SU-DHL-6 (cell line): ENCODE measurements at regions not wholly inside any gene's neighbourhood (a gene's known extent, or its start where the extent isn't known, plus 50 kb on each side); places are given as distances from the start of the nearest gene placed in this dataset.

Experiments used
- H2AFZ ChIP-seq: fragments of 200-600 bp; sonication (generic); 2 replicates; pipeline ENCODE4 v1.6.1; 2014; ENCODE audit warnings: low read depth, mild to moderate bottlenecking, moderate library complexity, mixed read lengths, antibody characterized with exemption, low read length; ENCODE audit not compliant: severe bottlenecking
- H3F3A ChIP-seq: fragments of 200-600 bp; shearing (Covaris generic); 2 replicates; pipeline ENCODE4 v1.6.0; 2016; ENCODE audit warnings: antibody characterized with exemption, mild to moderate bottlenecking; ENCODE audit not compliant: insufficient read depth
- H3K27ac ChIP-seq: fragments of 200-600 bp; sonication (generic); 2 replicates; pipeline ENCODE4 v1.5.1; 2016; ENCODE audit warnings: low read depth, mild to moderate bottlenecking, low read length, moderate library complexity, mixed read lengths
- H3K27me3 ChIP-seq: fragments of 200-600 bp; sonication (generic), shearing (Covaris generic); 2 replicates; pipeline ENCODE4 v1.6.0; 2014; ENCODE audit warnings: mild to moderate bottlenecking, low read length
- H3K36me3 ChIP-seq: fragments of 200-600 bp; sonication (generic); 2 replicates; pipeline ENCODE4 v1.6.1; 2014; ENCODE audit warnings: mild to moderate bottlenecking, low read length, mixed read lengths
- H3K4me2 ChIP-seq: fragments of 300-600, 200-600 bp; shearing (Covaris generic), sonication (generic); 2 replicates; pipeline ENCODE4 v1.6.0; 2014; ENCODE audit warnings: low read length, low read depth, mild to moderate bottlenecking; ENCODE audit not compliant: poor library complexity, severe bottlenecking
- H3K4me3 ChIP-seq: fragments of 200-600 bp; sonication (generic); 2 replicates; pipeline ENCODE4 v1.5.1; 2014; ENCODE audit warnings: antibody characterized with exemption, low read length, mild to moderate bottlenecking, mixed read lengths; ENCODE audit not compliant: insufficient read depth, poor library complexity, severe bottlenecking
- H3K79me2 ChIP-seq: fragments of 200-600 bp; sonication (generic); 2 replicates; pipeline ENCODE4 v1.6.1; 2014; ENCODE audit warnings: mild to moderate bottlenecking, low read length, moderate library complexity; ENCODE audit not compliant: insufficient read depth
- H3K9ac ChIP-seq: fragments of 200-600 bp; sonication (generic); 2 replicates; pipeline ENCODE4 v1.7.0; 2014; ENCODE audit warnings: mild to moderate bottlenecking, low read length
- H3K9me2 ChIP-seq: fragments of 200-600 bp; sonication (generic); replicated peaks from 2 replicates; pipeline ENCODE4 v1.6.1; 2014; ENCODE audit warnings: low read length; ENCODE audit not compliant: insufficient read depth
- H3K9me3 ChIP-seq: fragments of 200-600 bp; sonication (generic); 2 replicates; pipeline ENCODE4 v1.6.1; 2014; ENCODE audit warnings: low read length, mixed read lengths; ENCODE audit not compliant: insufficient read depth
- H4K20me1 ChIP-seq: fragments of 200-600 bp; sonication (generic); 2 replicates; pipeline ENCODE4 v1.6.1; 2014; ENCODE audit warnings: low read depth, mild to moderate bottlenecking, antibody characterized with exemption, low read length, moderate library complexity, mixed read lengths
- EZH2phosphoT487 ChIP-seq: fragments of 200-600 bp; sonication (generic), shearing (Covaris generic); conservative IDR thresholded peaks from 2 replicates; pipeline ENCODE4 v1.6.1; 2018; ENCODE audit warnings: mild to moderate bottlenecking, antibody characterized with exemption, low read length, moderate library complexity, mixed read lengths
- TF ChIP-seq, protein P1 (sequence below): fragments of 200-600 bp; sonication (generic); IDR thresholded peaks from one replicate; pipeline ENCODE4 v1.5.1; 2017; ENCODE audit warnings: antibody characterized with exemption, mild to moderate bottlenecking, low read length, moderate library complexity; ENCODE audit not compliant: insufficient read depth, poor library complexity, severe bottlenecking

DNA sequence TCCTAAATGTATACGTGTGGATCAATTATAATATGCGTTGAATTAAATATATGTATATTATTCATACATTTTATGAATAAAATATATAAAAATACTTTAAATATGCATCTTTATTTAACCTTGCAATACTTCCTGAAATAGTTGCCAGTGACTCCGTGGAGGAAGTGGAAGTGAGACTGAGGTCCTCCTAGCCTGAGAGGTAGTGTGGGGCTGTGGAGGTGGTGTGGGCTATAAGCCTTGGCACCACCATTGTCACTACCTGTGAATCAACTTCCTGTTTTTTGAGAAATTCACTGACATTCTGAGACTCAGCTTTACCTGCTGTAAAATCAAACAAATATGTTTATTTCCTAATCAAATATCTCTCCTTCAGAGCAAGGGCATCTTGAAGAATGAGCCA lies 514.2 kb downstream of the VRK1 start:
- no peak overlapping the region for H2AFZ ChIP-seq
- H3K9me2 ChIP-seq: no peaks in the 10 kb centered on the region
- H4K20me1 ChIP-seq: no peaks in the 10 kb centered on the region
- H3K79me2 ChIP-seq: no peaks in the 10 kb centered on the region
- H3K4me3 ChIP-seq: no peak overlapping the region
- H3K9ac ChIP-seq: no peak overlapping the region
- no peaks in the 10 kb centered on the region for H3F3A ChIP-seq
- H3K27ac ChIP-seq: no peak overlapping the region
- no peak for TF ChIP-seq EZH2phosphoT487
- TF ChIP-seq, protein P1, sequence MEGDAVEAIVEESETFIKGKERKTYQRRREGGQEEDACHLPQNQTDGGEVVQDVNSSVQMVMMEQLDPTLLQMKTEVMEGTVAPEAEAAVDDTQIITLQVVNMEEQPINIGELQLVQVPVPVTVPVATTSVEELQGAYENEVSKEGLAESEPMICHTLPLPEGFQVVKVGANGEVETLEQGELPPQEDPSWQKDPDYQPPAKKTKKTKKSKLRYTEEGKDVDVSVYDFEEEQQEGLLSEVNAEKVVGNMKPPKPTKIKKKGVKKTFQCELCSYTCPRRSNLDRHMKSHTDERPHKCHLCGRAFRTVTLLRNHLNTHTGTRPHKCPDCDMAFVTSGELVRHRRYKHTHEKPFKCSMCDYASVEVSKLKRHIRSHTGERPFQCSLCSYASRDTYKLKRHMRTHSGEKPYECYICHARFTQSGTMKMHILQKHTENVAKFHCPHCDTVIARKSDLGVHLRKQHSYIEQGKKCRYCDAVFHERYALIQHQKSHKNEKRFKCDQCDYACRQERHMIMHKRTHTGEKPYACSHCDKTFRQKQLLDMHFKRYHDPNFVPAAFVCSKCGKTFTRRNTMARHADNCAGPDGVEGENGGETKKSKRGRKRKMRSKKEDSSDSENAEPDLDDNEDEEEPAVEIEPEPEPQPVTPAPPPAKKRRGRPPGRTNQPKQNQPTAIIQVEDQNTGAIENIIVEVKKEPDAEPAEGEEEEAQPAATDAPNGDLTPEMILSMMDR: no peak
- no peaks in the 10 kb centered on the region for H3K36me3 ChIP-seq
- no peaks in the 10 kb centered on the region for H3K27me3 ChIP-seq
- H3K9me3 ChIP-seq: peaks cover 7% of the 10 kb centered on the region; the same call in 1 of the 2 replicates
- H3K4me2 ChIP-seq: no peak overlapping the region

DNA sequence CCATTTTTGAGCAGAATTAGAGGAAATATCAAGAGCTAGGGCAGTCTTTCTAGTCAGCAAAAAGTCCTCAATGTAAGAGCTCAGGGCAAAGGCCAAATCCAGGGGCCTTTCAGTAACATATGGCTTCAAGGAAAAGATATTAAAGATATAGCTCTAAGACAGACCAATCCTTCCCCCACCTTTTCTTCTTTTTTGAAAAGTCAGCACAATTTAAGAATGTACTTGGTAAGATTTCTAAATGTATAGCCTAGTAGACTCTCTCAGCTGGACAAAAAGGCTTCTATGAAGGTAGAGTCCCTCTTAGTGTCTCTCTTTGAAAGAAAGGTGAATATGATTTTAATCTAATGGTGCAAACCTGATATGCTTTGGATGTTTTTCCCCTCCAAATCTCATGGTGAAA lies 515.7 kb downstream of the VRK1 start:
- no peaks in the 10 kb centered on the region for H4K20me1 ChIP-seq
- TF ChIP-seq EZH2phosphoT487: no peak
- TF ChIP-seq, protein P1: no peak
- H3K79me2 ChIP-seq: no peaks in the 10 kb centered on the region
- no peak overlapping the region for H2AFZ ChIP-seq
- H3K9me2 ChIP-seq: no peaks in the 10 kb centered on the region
- H3K9ac ChIP-seq: no peak overlapping the region
- no peaks in the 10 kb centered on the region for H3F3A ChIP-seq
- H3K27ac ChIP-seq: no peak overlapping the region
- H3K9me3 ChIP-seq: peaks cover 7% of the 10 kb centered on the region; the same call in 1 of the 2 replicates
- no peaks in the 10 kb centered on the region for H3K36me3 ChIP-seq
- H3K27me3 ChIP-seq: no peaks in the 10 kb centered on the region
- H3K4me2 ChIP-seq: no peak overlapping the region
- no peak overlapping the region for H3K4me3 ChIP-seq

DNA sequence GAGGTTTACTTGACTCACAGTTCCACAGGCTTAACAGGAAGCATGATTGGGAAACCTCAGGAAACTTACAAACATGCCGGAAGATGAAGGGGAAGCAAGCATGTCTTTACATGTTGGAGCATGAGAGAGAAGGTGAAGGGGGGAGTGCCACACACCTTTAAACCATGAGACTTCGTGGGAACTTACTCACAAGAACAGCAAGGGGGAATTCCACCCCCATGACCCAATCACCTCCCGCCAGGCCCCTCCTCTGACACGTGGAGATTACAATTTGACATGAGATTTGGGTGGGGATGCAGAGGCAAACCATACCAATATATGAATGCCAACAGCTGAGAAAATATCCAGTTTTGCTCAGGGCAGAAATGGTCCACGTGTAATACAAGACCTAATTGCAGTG lies 518.6 kb downstream of the VRK1 start:
- Histone ChIP-seq H3K9ac (no peak overlapping the region), H3K9me2 (no peaks in the 10 kb centered on the region), H3K27me3 (no peaks in the 10 kb centered on the region), H4K20me1 (no peaks in the 10 kb centered on the region), H2AFZ (no peak overlapping the region), H3K4me3 (no peak overlapping the region), H3K79me2 (no peaks in the 10 kb centered on the region), H3K36me3 (no peaks in the 10 kb centered on the region), H3F3A (no peaks in the 10 kb centered on the region), H3K27ac (no peak overlapping the region), H3K9me3 (peaks cover 7% of the 10 kb centered on the region; the same call in 1 of the 2 replicates), H3K4me2 (no peak overlapping the region)
- TF ChIP-seq EZH2phosphoT487: no peak
- TF ChIP-seq, protein P1: no peak

DNA sequence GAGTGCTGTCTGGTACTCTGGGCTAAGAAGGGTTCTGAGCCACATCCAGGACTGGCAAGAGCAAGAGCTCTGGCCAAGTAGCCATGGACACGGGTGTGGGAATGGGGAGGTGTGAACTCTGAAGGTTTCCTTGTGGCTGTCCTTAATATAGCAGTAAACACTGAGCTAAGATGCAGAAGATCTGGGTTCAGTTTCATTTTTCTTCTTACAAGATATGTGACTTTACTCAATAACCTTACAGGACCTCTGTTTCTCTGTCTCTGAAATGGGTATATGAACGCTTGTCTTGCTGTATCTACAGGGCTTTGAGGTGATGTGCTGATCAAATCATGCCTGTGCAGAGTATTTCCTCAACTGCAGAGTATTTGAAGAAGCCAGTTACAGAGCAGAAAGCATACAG lies 521.2 kb downstream of the VRK1 start:
- Histone ChIP-seq H3K9ac (no peak overlapping the region), H3K9me3 (peaks cover 6% of the 10 kb centered on the region; the same call in 1 of the 2 replicates), H3K27me3 (no peaks in the 10 kb centered on the region), H4K20me1 (no peaks in the 10 kb centered on the region), H3K79me2 (no peaks in the 10 kb centered on the region), H3K36me3 (no peaks in the 10 kb centered on the region), H2AFZ (no peak overlapping the region), H3K27ac (no peak overlapping the region), H3K9me2 (no peaks in the 10 kb centered on the region), H3F3A (no peaks in the 10 kb centered on the region), H3K4me2 (no peak overlapping the region), H3K4me3 (no peak overlapping the region)
- TF ChIP-seq EZH2phosphoT487: no peak
- TF ChIP-seq, protein P1: no peak
